Mesenchymal stem cell (in vitro differentiated cells and primary cell): ENCODE measurements at regions not wholly inside any gene's neighbourhood (a gene's known extent, or its start where the extent isn't known, plus 50 kb on each side); places are given as distances from the start of the nearest gene placed in this dataset.

Source experiments
- DNase-seq: peaks from one replicate; pipeline ENCODE4 v3.0.0-alpha.2; 2013
- H2AFZ ChIP-seq: one replicate; pipeline ENCODE4 v1.6.1; 2013; ENCODE audit warnings: low read depth, mild to moderate bottlenecking, control low read depth, inconsistent platforms, low read length, moderate library complexity
- H2AK5ac ChIP-seq: 2 replicates; pipeline ENCODE4 v1.6.1; 2013; ENCODE audit warnings: low read length, moderate library complexity, mild to moderate bottlenecking, inconsistent platforms; ENCODE audit not compliant: severe bottlenecking
- H2BK120ac ChIP-seq: one replicate; pipeline ENCODE4 v1.6.1; 2013; ENCODE audit warnings: low read depth, mild to moderate bottlenecking, inconsistent platforms, low read length, moderate library complexity
- H2BK12ac ChIP-seq, 2 experiments: one replicate each; pipeline ENCODE4 v1.6.1; 2013; ENCODE audit warnings: inconsistent platforms in 2 of 2, low read length in 2 of 2, mild to moderate bottlenecking in 2 of 2, moderate library complexity in 2 of 2, control low read depth in 1 of 2
- H2BK15ac ChIP-seq: one replicate; pipeline ENCODE4 v1.6.1; 2013; ENCODE audit warnings: mild to moderate bottlenecking, low read depth, inconsistent platforms; ENCODE audit not compliant: poor library complexity, severe bottlenecking
- H2BK5ac ChIP-seq: 2 replicates; pipeline ENCODE4 v1.6.1; 2013; ENCODE audit warnings: low read depth, mild to moderate bottlenecking, low read length, control low read depth, inconsistent platforms; ENCODE audit not compliant: poor library complexity, severe bottlenecking
- H3K14ac ChIP-seq, 2 experiments: one replicate each; pipeline ENCODE4 v1.6.1; 2013; ENCODE audit warnings: inconsistent platforms in 2 of 2, low read length in 2 of 2, control low read depth in 1 of 2, mild to moderate bottlenecking in 1 of 2, moderate library complexity in 1 of 2
- H3K18ac ChIP-seq, 2 experiments: one replicate each; pipeline ENCODE4 v1.6.1; 2013; ENCODE audit warnings: inconsistent platforms in 2 of 2, low read length in 2 of 2, control low read depth in 1 of 2, low read depth in 1 of 2, mild to moderate bottlenecking in 1 of 2
- H3K23ac ChIP-seq, 2 experiments: one replicate each; pipeline ENCODE4 v1.6.1; 2013; ENCODE audit warnings: inconsistent platforms in 2 of 2, low read length in 2 of 2, mild to moderate bottlenecking in 2 of 2, moderate library complexity in 2 of 2, control low read depth in 1 of 2
- H3K27ac ChIP-seq: 2 replicates; pipeline ENCODE4 v1.5.1; 2013; ENCODE audit warnings: mild to moderate bottlenecking, moderate library complexity, low read length, control low read depth, inconsistent platforms; ENCODE audit not compliant: poor library complexity, severe bottlenecking
- H3K27me3 ChIP-seq, 2 experiments: 2 replicates each; pipeline versions ENCODE4 v1.6.1 to v1.7.0; 2013; ENCODE audit warnings: low read length in 2 of 2, mild to moderate bottlenecking in 2 of 2, moderate library complexity in 2 of 2, control low read depth in 1 of 2, inconsistent platforms in 1 of 2; ENCODE audit not compliant: control insufficient read depth in 1 of 2, insufficient read depth in 1 of 2
- H3K36me3 ChIP-seq, 2 experiments: 2 replicates each; pipeline versions ENCODE4 v1.6.1 to v1.7.0; 2013; ENCODE audit warnings: low read length in 2 of 2, control low read depth in 1 of 2, inconsistent platforms in 1 of 2, low read depth in 1 of 2, mild to moderate bottlenecking in 1 of 2; ENCODE audit not compliant: insufficient read depth in 2 of 2, control insufficient read depth in 1 of 2
- H3K4ac ChIP-seq, 2 experiments: one replicate each; pipeline ENCODE4 v1.6.1; 2013; ENCODE audit warnings: inconsistent platforms in 2 of 2, low read length in 2 of 2, mild to moderate bottlenecking in 2 of 2, moderate library complexity in 2 of 2, control low read depth in 1 of 2, low read depth in 1 of 2
- H3K4me1 ChIP-seq: 2 replicates; pipeline ENCODE4 v1.6.1; 2013; ENCODE audit warnings: low read depth, low read length, control low read depth; ENCODE audit not compliant: control insufficient read depth, insufficient read depth
- H3K4me2 ChIP-seq: 2 replicates; pipeline ENCODE4 v1.6.1; 2013; ENCODE audit warnings: low read length, mild to moderate bottlenecking, inconsistent platforms; ENCODE audit not compliant: poor library complexity, severe bottlenecking
- H3K4me3 ChIP-seq, 2 experiments: 2 replicates each; pipeline versions ENCODE4 v1.5.1 to v1.7.0; 2013; ENCODE audit warnings: low read length in 2 of 2, mild to moderate bottlenecking in 2 of 2, control low read depth in 1 of 2, low read depth in 1 of 2; ENCODE audit not compliant: insufficient read depth in 1 of 2
- H3K79me1 ChIP-seq: replicated peaks from 2 replicates; pipeline ENCODE4 v1.6.1; 2013; ENCODE audit warnings: mild to moderate bottlenecking, control low read depth, low read length, inconsistent platforms; ENCODE audit not compliant: poor library complexity, severe bottlenecking
- H3K9ac ChIP-seq: 2 replicates; pipeline ENCODE4 v1.7.0; 2013; ENCODE audit warnings: mild to moderate bottlenecking, low read length, moderate library complexity
- H3K9me3 ChIP-seq: 2 replicates; pipeline ENCODE4 v1.7.0; 2013; ENCODE audit warnings: mild to moderate bottlenecking, low read length; ENCODE audit not compliant: control insufficient read depth
- H4K8ac ChIP-seq: one replicate; pipeline ENCODE4 v1.6.1; 2013; ENCODE audit warnings: inconsistent platforms, mild to moderate bottlenecking, low read length, moderate library complexity
- H4K91ac ChIP-seq: one replicate; pipeline ENCODE4 v1.6.1; 2013; ENCODE audit warnings: mild to moderate bottlenecking, low read length, inconsistent platforms
- WGBS: methylation state at CpG from one replicate; pipeline ENCODE4 v1.1.7; 2013; ENCODE audit warnings: mixed read lengths; 5-methylcytosine and 5-hydroxymethylcytosine counted together

GRCh38 chr3:74550686-74551085 is 63.8 kb downstream of the CNTN3 start:
- Histone ChIP-seq H3K4ac (no peak overlapping the region), H3K27ac (no peak overlapping the region), H3K4me3 (no peak overlapping the region), H2BK5ac (no peak overlapping the region), H3K4me2 (no peak overlapping the region), H3K23ac (no peak overlapping the region), H3K18ac (no peak overlapping the region), H4K91ac (no peak overlapping the region), H2BK120ac (no peak overlapping the region), H3K79me1 (no peaks in the 10 kb centered on the region), H3K4me1 (no peaks in the 10 kb centered on the region), H3K9me3 (no peaks in the 10 kb centered on the region), H2AK5ac (no peak overlapping the region), H3K9ac (no peak overlapping the region), H3K36me3 (no peaks in the 10 kb centered on the region), H3K14ac (no peak overlapping the region), H2BK15ac (no peak overlapping the region), H4K8ac (no peak overlapping the region), H2AFZ (no peak overlapping the region), H2BK12ac (no peak overlapping the region), H3K27me3 (no peaks in the 10 kb centered on the region)
- DNase-seq, result no peak
- WGBS, result 74% methylated on average over 3 of the region's 3 CpGs

GRCh38 chr3:74546426-74546825 is 68.0 kb downstream of the CNTN3 start:
- H2BK15ac ChIP-seq, result no peak overlapping the region
- H3K4me3 ChIP-seq, result no peak overlapping the region
- H3K4me2 ChIP-seq, result no peak overlapping the region
- no peak overlapping the region for H3K27ac ChIP-seq
- H3K4ac ChIP-seq, result no peak overlapping the region
- H2AK5ac ChIP-seq, result no peak overlapping the region
- no peak overlapping the region for H2BK12ac ChIP-seq
- H3K36me3 ChIP-seq, result no peaks in the 10 kb centered on the region
- H3K79me1 ChIP-seq, result no peaks in the 10 kb centered on the region
- H4K8ac ChIP-seq, result no peak overlapping the region
- H3K9ac ChIP-seq, result no peak overlapping the region
- H3K14ac ChIP-seq, result no peak overlapping the region
- H3K4me1 ChIP-seq, result no peaks in the 10 kb centered on the region
- H3K27me3 ChIP-seq, result no peaks in the 10 kb centered on the region
- no peak overlapping the region for H3K23ac ChIP-seq
- WGBS, result 69% methylated on average over 4 of the region's 4 CpGs
- H3K9me3 ChIP-seq, result no peaks in the 10 kb centered on the region
- no peak overlapping the region for H2BK5ac ChIP-seq
- no peak overlapping the region for H2AFZ ChIP-seq
- H4K91ac ChIP-seq, result no peak overlapping the region
- no peak for DNase-seq
- no peak overlapping the region for H3K18ac ChIP-seq
- no peak overlapping the region for H2BK120ac ChIP-seq

- no peak overlapping the region for H3K14ac ChIP-seq
- no peak overlapping the region for H2BK5ac ChIP-seq
- H3K9ac ChIP-seq, result no peak overlapping the region
- H3K79me1 ChIP-seq, result no peaks in the 10 kb centered on the region
- H3K27me3 ChIP-seq, result no peaks in the 10 kb centered on the region
- H4K8ac ChIP-seq, result no peak overlapping the region
- H3K18ac ChIP-seq, result no peak overlapping the region
- no peak overlapping the region for H4K91ac ChIP-seq
- no peak overlapping the region for H3K27ac ChIP-seq
- H3K4me1 ChIP-seq, result no peaks in the 10 kb centered on the region
- no peak overlapping the region for H3K4ac ChIP-seq
- no CpG with 5 or more reads among the region's 2 CpGs for WGBS
- no peak overlapping the region for H2BK12ac ChIP-seq
- no peaks in the 10 kb centered on the region for H3K36me3 ChIP-seq
- no peak overlapping the region for H2AK5ac ChIP-seq
- H2BK15ac ChIP-seq, result no peak overlapping the region
- DNase-seq, result no peak
- H2BK120ac ChIP-seq, result no peak overlapping the region
- no peak overlapping the region for H2AFZ ChIP-seq
- H3K9me3 ChIP-seq, result no peaks in the 10 kb centered on the region
- H3K4me3 ChIP-seq, result no peak overlapping the region
- no peak overlapping the region for H3K23ac ChIP-seq
- no peak overlapping the region for H3K4me2 ChIP-seq
These were observed 72.0 kb downstream of the CNTN3 start for GRCh38 chr3:74542441-74542840.

- Histone ChIP-seq H3K14ac (no peak overlapping the region), H2BK15ac (no peak overlapping the region), H4K91ac (no peak overlapping the region), H4K8ac (no peak overlapping the region), H2BK12ac (no peak overlapping the region), H3K27me3 (no peaks in the 10 kb centered on the region), H3K18ac (no peak overlapping the region), H2AK5ac (no peak overlapping the region), H2BK5ac (no peak overlapping the region), H3K9ac (no peak overlapping the region), H3K27ac (no peak overlapping the region), H3K79me1 (no peaks in the 10 kb centered on the region), H3K4me3 (no peak overlapping the region), H2AFZ (no peak overlapping the region), H3K4me2 (no peak overlapping the region), H3K4me1 (no peaks in the 10 kb centered on the region), H3K4ac (no peak overlapping the region), H2BK120ac (no peak overlapping the region), H3K36me3 (no peaks in the 10 kb centered on the region), H3K23ac (no peak overlapping the region), H3K9me3 (no peaks in the 10 kb centered on the region)
- 39% methylated on average over 2 of the region's 3 CpGs for WGBS
- DNase-seq, result no peak
These were observed 74.6 kb downstream of the CNTN3 start for GRCh38 chr3:74539876-74540275.
